ENCODE measurements at regions not wholly inside any gene's neighbourhood (a gene's known extent, or its start where the extent isn't known, plus 50 kb on each side); places are given as distances from the start of the nearest gene placed in this dataset.

DNA sequence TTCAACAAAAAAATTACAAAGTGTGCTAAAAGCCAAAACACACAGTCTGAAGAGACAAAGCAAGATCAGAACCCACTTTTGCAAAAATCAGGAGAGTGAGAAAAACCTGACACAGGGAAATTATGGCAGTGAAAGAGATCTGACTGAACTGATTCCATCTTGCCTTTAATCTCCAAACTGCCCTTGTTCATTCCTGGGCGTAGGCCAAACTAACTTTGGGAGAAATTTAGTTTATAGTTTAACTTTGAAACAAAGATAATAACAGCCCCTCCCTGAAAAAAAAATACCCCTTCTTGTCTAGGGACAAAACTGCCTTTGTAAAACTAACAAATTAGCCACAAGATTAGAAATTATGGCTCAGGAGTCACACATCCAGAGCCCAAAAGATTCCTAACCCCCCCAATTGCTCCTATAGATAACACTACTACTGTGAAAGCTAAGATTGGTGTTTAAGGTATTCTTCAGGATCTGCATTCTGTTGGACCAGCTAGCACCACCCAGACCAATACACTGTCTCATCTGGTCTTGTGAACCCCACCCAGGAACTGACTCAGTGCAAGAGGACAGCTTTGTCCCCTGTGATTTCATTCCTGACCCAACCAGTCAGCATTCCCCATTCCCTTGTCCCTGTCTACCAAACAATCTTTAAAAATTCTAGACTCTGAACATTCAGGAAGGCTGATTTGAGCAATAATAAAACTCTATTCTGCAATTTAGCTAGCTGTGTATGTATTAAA, 226.1 kb upstream of the SH3BP4 start:
- TF ChIP-seq, protein P1, sequence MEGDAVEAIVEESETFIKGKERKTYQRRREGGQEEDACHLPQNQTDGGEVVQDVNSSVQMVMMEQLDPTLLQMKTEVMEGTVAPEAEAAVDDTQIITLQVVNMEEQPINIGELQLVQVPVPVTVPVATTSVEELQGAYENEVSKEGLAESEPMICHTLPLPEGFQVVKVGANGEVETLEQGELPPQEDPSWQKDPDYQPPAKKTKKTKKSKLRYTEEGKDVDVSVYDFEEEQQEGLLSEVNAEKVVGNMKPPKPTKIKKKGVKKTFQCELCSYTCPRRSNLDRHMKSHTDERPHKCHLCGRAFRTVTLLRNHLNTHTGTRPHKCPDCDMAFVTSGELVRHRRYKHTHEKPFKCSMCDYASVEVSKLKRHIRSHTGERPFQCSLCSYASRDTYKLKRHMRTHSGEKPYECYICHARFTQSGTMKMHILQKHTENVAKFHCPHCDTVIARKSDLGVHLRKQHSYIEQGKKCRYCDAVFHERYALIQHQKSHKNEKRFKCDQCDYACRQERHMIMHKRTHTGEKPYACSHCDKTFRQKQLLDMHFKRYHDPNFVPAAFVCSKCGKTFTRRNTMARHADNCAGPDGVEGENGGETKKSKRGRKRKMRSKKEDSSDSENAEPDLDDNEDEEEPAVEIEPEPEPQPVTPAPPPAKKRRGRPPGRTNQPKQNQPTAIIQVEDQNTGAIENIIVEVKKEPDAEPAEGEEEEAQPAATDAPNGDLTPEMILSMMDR (IDR thresholded peaks at IDR 0.05; ENCODE audit: unreplicated experiment): no peak
- Mint-ChIP-seq H3K4me3 (ENCODE audit: low read depth) (no peak overlapping the region), H3K27me3 (no peaks in the 10 kb centered on the region), H3K9me3 (ENCODE audit: low read depth) (no peaks in the 10 kb centered on the region), H3K27ac (no peak overlapping the region), H3K36me3 (ENCODE audit: insufficient read depth) (no peaks in the 10 kb centered on the region), H3K4me1 (ENCODE audit: low read depth) (peaks cover 11% of the 10 kb centered on the region)
- no peak for DNase-seq (ENCODE audit: low spot score, unreplicated experiment)

GRCh38 chr2:234724850-234725249, 227.0 kb upstream of the SH3BP4 start:
- H3K27me3 Mint-ChIP-seq: peaks cover 2% of the 10 kb centered on the region
- H3K9me3 Mint-ChIP-seq (ENCODE audit: low read depth): no peaks in the 10 kb centered on the region
- no peak overlapping the region for H3K4me3 Mint-ChIP-seq (ENCODE audit: low read depth)
- TF ChIP-seq, protein P1 (IDR thresholded peaks at IDR 0.05; ENCODE audit: unreplicated experiment): no peak
- H3K36me3 Mint-ChIP-seq (ENCODE audit: insufficient read depth): no peaks in the 10 kb centered on the region
- H3K4me1 Mint-ChIP-seq (ENCODE audit: low read depth): peaks cover 11% of the 10 kb centered on the region
- DNase-seq (ENCODE audit: low spot score, unreplicated experiment): no peak
- no peak overlapping the region for H3K27ac Mint-ChIP-seq

DNA sequence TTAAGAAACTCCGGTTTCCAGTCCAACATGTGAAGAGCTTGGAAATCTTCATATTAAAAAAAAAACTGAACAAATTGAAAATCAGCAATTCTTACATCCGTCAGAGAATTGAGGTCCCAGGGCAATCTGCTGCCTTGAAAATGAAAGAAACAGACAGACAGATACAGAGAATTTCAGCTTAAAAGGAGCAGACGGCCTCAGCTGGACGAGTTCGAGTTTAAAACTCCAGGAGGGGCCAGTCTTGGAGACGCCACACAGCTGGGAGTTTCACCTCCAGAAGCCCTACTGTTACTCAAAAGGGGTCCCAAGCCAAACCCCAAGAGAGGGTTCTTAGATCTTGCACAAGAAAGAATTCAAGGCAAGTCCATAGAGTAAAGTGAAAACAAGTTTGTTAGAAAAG, 226.5 kb upstream of the ARL4C start:
- no peak overlapping the region for H3K27ac Mint-ChIP-seq

DNA sequence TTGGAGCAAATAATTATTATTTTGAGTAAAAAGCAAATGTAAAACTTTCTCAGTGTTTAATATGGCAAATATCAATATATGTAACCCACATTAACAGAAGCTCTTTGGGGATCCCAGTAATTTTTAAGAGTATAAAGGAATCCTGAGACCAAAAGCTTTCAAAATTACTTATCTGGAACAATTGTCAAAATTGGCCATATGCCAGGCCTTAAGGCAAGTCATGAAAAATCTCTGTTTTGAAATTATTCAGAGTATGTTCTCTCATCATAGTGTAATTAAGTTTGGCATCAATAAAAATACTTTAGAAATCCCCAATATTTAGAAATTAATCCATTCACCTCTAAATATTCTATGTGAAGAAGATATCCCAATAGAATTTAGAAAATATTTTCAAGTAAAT, 225.3 kb upstream of the ARL4C start:
- no peak overlapping the region for H3K27ac Mint-ChIP-seq
- H3K27me3 Mint-ChIP-seq: peaks cover 3% of the 10 kb centered on the region
- TF ChIP-seq, protein P1 (IDR thresholded peaks at IDR 0.05; ENCODE audit: unreplicated experiment): no peak
- no peak for DNase-seq (ENCODE audit: low spot score, unreplicated experiment)
- peaks cover 11% of the 10 kb centered on the region for H3K4me1 Mint-ChIP-seq (ENCODE audit: low read depth)
- H3K9me3 Mint-ChIP-seq (ENCODE audit: low read depth): no peaks in the 10 kb centered on the region
- H3K4me3 Mint-ChIP-seq (ENCODE audit: low read depth): no peak overlapping the region
- H3K36me3 Mint-ChIP-seq (ENCODE audit: insufficient read depth): no peaks in the 10 kb centered on the region

More for the DNA sequence above, 226.5 kb upstream of the ARL4C start:
- no peak for DNase-seq (ENCODE audit: low spot score, unreplicated experiment)
- TF ChIP-seq, protein P1 (IDR thresholded peaks at IDR 0.05; ENCODE audit: unreplicated experiment): no peak
- no peaks in the 10 kb centered on the region for H3K36me3 Mint-ChIP-seq (ENCODE audit: insufficient read depth)
- peaks cover 3% of the 10 kb centered on the region for H3K27me3 Mint-ChIP-seq
- no peak overlapping the region for H3K4me3 Mint-ChIP-seq (ENCODE audit: low read depth)
- H3K4me1 Mint-ChIP-seq (ENCODE audit: low read depth): peaks cover 11% of the 10 kb centered on the region
- no peaks in the 10 kb centered on the region for H3K9me3 Mint-ChIP-seq (ENCODE audit: low read depth)

GRCh38 chr2:234719116-234719716, 222.3 kb upstream of the ARL4C start:
- TF ChIP-seq, protein P1 (IDR thresholded peaks at IDR 0.05; ENCODE audit: unreplicated experiment): no peak
- H3K27me3 Mint-ChIP-seq: peaks cover 7% of the 10 kb centered on the region
- no peaks in the 10 kb centered on the region for H3K9me3 Mint-ChIP-seq (ENCODE audit: low read depth)
- no peak overlapping the region for H3K4me3 Mint-ChIP-seq (ENCODE audit: low read depth)
- no peaks in the 10 kb centered on the region for H3K36me3 Mint-ChIP-seq (ENCODE audit: insufficient read depth)
- no peaks in the 10 kb centered on the region for H3K4me1 Mint-ChIP-seq (ENCODE audit: low read depth)
- H3K27ac Mint-ChIP-seq: no peak overlapping the region
- DNase-seq (ENCODE audit: low spot score, unreplicated experiment): no peak

Data from progenitor cell of endocrine pancreas (in vitro differentiated cells).